D341Med (cell line): ENCODE measurements at regions not wholly inside any gene's neighbourhood (a gene's known extent, or its start where the extent isn't known, plus 50 kb on each side); places are given as distances from the start of the nearest gene placed in this dataset.
"Not testable (repeated sequence)": the region's sequence is repeated elsewhere in the genome, so short reads cannot be mapped to it uniquely, and the experiment has no call there.

Experiments
- DNase-seq: peaks from one replicate; pipeline ENCODE4 v3.0.0; 2012; ENCODE audit warnings: low spot score

- no peak for DNase-seq
Measured at GRCh38 chr11:38005597-38005996, 1407.6 kb upstream of the RAG2 start.

DNA sequence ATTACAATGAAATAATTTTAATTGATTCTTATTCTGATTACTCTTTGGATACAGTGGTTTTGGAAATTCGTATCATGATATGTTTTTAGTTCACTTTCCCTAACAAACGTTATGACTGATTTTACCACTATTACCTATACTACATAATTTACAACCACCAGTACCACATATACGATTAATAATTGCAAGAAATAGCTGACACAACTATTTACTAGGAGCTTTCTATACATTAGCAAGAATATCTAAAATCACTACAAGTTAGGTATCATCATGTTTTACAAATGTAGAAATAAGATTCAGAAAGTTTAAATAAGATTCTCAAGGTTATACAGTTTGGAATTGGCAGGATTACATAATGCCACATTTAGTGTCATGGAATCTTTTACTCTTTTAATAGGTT, 1401.1 kb upstream of the RAG2 start:
- DNase-seq = no peak

DNA sequence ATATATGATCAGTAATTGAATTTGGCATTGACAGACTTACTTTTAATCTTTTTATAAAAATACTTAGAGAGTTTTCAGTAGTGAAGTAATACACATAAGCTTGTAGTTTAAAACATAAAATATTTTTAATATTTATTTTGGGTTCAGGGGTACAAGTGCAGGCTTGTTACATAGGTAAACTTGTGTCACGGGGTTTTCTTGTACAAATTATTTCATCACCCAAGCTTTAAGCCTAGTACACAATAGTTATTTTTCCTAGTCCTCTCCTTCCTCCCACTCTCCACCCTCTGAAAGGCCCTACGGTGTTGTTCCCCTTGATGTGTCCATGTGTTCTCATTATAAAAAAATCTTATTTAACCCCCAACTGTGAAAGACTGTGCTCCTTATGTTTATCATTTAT, 1397.8 kb upstream of the RAG2 start:
- no peak for DNase-seq

- DNase-seq = no peak
Measured at GRCh38 chr11:37988031-37988430, 1390.0 kb upstream of the RAG2 start.

- DNase-seq = no peak
Measured at GRCh38 chr11:37984991-37985390, 1387.0 kb upstream of the RAG2 start.

GRCh38 chr11:37978647-37979046, 1380.6 kb upstream of the RAG2 start:
- DNase-seq = no peak

DNA sequence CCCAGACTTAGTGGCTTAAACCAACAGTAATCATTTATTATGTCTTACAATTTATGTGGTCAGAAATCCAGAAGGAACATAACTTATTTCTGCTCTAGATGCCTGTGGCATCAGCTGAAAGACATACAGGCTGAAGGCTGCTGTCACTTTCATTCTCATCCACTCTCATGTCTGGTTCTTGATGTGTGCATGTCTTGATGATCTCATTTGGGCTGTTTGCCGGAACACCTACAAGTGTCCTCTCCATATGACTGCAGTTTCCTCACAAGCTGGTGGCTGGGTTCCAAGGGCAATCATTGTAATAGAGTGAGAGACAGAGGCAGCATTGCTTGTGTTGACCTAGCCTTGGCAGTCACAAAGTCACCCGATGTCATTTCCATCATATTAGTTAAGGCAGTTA, 1375.9 kb upstream of the RAG2 start:
- no peak for DNase-seq

GRCh38 chr11:37972691-37973090, 1374.7 kb upstream of the RAG2 start:
- no peak for DNase-seq

GRCh38 chr11:37969336-37969735, 1371.3 kb upstream of the RAG2 start:
- DNase-seq = not testable (repeated sequence)

DNA sequence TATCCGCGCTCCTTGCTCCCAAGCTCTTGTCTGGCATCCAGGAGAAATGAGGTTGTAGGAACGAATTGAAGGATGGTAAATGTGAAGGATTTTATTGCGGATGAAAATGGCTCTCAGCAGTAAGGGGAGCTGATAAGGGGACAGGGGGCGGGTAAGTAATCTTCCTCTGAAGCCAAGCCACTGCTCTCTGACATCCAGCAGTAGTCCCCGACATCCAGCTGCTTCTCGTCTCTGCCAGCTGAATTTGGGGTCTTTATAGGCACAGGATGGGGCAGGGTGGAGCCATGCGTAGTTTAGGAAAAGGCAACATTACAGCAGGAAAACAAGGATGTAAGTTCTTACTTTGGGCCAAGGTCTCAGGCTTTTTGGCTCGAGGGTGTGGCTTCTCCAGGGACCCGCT, 1370.1 kb upstream of the RAG2 start:
- no peak for DNase-seq

DNA sequence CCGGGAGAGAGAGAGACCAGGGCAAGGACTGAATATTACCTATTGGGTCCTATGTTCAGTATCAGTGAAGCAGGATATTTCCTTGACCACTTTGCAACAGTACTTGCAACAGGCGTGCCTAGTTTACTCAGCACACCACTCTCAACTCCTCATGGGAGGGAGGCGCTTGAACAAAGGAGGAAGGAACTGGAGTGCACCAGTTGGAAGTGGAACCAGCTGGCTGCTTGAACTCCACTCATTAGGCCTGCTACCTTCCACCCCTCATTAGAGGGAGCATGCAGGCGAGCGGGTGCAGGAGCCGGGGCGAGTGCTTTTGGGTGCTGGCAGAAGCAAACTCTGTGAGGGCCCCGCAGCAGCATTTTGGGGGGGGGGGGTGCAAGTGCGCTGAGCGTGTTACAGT, 1369.6 kb upstream of the RAG2 start:
- DNase-seq = no peak

- no peak for DNase-seq
Measured at GRCh38 chr11:37963440-37963839, 1365.4 kb upstream of the RAG2 start.

GRCh38 chr11:37957717-37958116, 1359.7 kb upstream of the RAG2 start:
- DNase-seq = no peak

DNA sequence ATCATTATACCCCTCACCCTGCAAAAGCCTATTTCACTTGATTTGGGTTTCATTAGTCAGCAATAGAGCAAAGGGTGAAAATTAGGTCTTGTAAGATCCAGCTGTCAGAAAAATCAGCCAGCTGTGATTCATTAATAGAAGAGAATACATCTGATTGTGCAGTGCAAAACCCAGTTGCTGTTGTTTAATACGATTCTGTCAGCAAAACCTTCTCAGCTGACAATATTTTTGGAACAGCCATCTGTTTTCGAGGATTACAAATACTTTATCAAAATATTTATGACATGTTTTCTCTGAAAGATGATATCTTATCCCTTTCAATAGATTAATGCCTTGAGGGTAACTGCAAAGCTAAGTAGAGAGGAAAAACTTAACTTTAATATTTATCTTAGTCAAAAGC, 1354.0 kb upstream of the RAG2 start:
- no peak for DNase-seq

- no peak for DNase-seq
Measured at GRCh38 chr11:37948258-37948657, 1350.2 kb upstream of the RAG2 start.

- DNase-seq = no peak
Measured at GRCh38 chr11:37947821-37948220, 1349.8 kb upstream of the RAG2 start.

DNA sequence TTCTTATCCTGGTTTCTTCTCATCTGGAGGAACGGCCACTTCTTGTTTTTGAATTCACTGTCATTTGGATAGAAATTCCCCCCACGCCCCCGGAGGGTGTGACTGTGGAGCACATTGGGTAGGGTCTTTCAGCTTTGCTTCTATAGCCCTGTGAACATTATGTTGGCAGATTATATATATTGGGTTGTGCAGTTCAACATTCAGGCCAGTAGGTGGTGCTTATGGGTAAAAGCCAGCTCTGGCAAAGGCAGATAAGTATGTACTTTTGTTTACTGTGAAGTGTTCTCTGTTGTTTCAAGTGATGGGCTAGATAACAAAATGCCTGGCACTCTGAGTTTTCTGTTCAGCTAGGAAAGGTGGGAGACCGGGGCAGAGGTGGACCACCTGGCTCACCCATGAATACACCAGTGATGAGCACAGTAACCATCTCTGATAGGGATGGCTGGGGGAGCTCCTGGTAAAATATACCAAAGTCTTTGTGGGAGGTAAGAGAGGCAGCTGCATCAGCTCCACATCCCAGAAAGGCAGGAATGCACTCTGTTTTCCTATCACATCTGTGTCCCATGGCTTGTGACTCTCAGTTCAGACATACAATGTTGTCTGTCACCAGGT, 1348.2 kb upstream of the RAG2 start:
- DNase-seq = no peak

DNA sequence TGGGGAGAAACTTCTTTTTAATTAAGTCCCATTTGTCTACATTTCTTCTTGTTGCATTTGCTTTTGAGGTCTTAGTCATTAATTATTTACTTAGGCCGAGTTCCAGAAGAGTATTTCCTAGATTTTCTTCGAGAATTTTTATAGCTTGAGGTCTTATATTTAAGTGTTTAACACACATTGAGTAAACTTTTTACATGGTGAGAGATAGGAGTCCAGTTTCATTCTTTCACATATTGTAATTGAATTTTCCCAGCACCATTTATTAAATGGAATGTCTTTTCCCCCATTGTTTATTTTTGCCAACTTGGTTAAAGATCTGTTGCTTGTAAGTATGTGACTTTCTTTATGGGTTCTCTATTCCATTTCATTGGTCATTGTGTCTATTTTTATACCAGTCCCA, 1344.0 kb upstream of the RAG2 start:
- no peak for DNase-seq

DNA sequence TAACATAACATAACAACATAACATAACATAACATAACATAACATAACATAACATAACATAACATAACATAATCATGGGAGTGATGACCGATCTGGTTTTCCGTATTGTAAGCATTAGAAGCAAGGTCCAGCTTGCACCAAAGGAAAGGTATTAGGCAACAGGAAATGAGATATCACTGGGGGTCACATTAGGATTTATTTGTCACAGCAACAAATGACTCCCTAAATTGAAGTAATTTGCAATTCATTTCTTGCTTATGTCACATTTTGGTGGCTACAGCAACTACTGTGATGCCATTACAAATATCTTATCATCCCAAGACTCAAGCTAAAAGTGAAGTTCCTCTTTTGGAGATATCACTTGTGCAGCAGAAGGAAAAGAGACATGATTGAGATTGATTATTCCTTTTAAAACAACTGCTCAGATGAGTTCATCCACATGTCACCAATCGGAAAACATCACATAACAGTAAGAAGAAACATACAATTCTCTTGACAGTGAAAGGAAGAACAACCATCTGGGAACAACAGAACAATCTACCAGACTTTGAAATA, 1331.1 kb upstream of the RAG2 start:
- no peak for DNase-seq

GRCh38 chr11:37926772-37927171, 1328.7 kb upstream of the RAG2 start:
- no peak for DNase-seq

DNA sequence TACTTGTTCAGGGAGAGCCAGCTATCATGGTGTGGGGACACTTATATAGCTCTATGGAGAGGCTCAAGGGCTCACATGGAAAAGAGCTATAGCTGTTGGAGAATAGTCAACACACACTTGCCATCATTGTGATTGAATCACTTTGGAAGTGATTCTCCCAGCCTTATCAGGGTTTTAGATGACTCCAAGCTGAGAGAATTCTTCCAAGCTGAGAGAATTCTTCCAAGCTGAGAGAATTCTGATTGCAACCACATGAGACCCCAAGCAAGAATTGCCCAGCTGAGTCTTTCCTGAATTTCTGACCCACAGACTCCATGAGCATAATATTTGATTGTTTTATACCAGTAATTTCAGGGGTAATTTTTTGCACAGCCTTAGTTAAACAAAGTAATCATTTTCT, 1318.3 kb upstream of the RAG2 start:
- DNase-seq = no peak

DNA sequence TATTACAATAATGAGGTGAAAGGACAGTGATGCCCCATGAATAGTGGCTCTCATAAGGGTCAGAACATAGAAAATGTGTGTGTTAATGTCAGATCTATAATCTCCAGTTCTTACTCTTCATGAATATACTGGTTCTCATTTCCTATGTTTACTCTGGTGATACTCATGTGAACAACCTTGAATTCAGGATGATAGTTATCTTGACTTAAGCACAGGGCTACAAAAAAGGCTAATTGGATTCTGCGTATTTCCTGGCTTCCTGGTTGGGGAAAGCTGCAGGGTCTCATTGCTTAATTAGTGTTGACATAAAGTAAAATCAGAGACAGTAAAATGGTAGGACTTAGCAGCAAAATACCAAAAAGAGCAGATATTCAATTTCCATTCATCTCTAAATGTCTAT, 1316.8 kb upstream of the RAG2 start:
- no peak for DNase-seq

DNA sequence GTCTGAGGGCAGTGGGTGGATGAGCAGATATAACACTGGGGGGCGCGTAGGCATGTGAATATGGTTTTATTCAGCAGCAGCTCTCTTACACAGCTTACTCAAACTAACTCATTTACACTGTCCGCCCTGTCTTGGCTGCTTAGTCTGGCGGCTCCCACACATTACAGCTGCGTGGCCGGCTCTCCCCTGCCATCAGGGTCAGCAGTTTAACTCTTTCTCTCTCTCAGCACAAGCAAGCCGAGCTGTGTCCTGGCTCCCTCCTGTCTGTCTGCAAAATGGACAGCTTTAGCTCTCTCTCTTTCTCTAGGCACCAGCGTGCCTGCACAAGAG, 1310.1 kb upstream of the RAG2 start:
- DNase-seq = no peak

DNA sequence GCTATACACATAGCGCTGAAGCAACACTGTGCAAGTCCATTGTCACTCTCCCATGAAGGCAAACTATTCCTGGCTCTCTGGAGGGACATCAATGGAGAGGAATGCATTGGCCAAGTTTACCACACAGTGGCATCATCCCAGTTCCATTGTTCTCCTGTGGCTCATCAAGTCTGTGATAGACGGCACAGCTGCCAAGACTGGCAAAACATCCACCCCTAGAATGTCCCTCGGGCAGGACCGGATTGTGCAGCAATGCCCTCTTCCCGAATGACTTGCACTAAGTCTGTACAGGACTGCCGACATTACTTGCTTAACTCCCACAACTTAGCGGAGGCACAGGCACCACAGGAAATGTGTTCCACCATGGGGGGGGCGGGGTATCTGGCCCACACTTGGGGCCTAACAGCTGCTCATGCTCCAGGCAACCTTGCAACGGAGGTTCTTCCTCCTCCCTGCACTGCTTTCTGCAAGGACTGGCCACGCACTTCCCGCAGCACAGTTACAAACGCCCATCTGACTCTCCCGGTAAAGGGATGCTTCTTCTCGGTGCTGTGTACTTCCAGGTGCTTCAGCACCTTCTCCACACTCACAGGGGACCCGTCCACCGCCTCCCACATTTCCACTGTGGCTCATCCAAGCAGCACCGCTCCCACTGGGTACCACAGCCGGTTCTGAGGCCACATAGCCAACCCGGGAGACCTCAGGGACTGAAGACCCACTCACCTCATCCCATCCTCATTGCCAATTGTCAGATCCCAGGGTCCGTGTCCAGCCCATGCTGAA, 1309.6 kb upstream of the RAG2 start:
- DNase-seq = no peak
